Tibial artery (tissue), 4 donors: ENCODE measurements at regions not wholly inside any gene's neighbourhood (a gene's known extent, or its start where the extent isn't known, plus 50 kb on each side); places are given as distances from the start of the nearest gene placed in this dataset.

Experiments used
- DNase-seq, 2 donors: peaks; one replicate each; pipeline ENCODE4 v3.0.0-alpha.2; 2019
- H3K27ac ChIP-seq, 2 donors: fragments of 200-600 bp; sonication (generic) in 1 of 2; 1 replicate in 1 of 2; 2 replicates in 1 of 2; pipeline ENCODE4 v1.5.1; 2018 to 2019; ENCODE audit warnings: mild to moderate bottlenecking in 1 of 2
- H3K27me3 ChIP-seq, 2 donors: fragments of 200-600 bp; sonication (generic) in 1 of 2; one replicate each; pipeline versions ENCODE4 v1.5.1 to v1.6.0; 2016 to 2019
- H3K36me3 ChIP-seq, 3 donors: fragments of 200-600 bp; sonication (generic) in 2 of 3; one replicate each; pipeline ENCODE4 v1.5.1; 2016 to 2019; ENCODE audit warnings: mild to moderate bottlenecking in 2 of 3
- H3K4me1 ChIP-seq, 4 donors: fragments of 200-600 bp; sonication (generic) in 2 of 4; 1 replicate in 3 of 4; 2 replicates in 1 of 4; pipeline ENCODE4 v1.5.1; 2016 to 2019
- H3K4me3 ChIP-seq, 2 donors: fragments of 200-600 bp; sonication (generic) in 1 of 2; 1 replicate in 1 of 2; 2 replicates in 1 of 2; pipeline ENCODE4 v1.5.1; 2018 to 2019; ENCODE audit warnings: mild to moderate bottlenecking in 2 of 2
- H3K9me3 ChIP-seq, 3 donors: fragments of 200-600 bp; sonication (generic) in 1 of 3; one replicate each; pipeline ENCODE4 v1.5.1; 2016 to 2019
- CTCF ChIP-seq, 2 experiments: fragments of 200-600 bp in 1 of 2; fragments of 450-650 bp in 1 of 2; IDR thresholded peaks; one replicate each; pipeline ENCODE4 v1.5.1; 2017 to 2019; ENCODE audit warnings: antibody characterized with exemption in 2 of 2, mild to moderate bottlenecking in 1 of 2, moderate library complexity in 1 of 2
- intact Hi-C: fragments of 100-400 bp; cut with DNase I; formaldehyde crosslinking; loops from one replicate; pipeline ENCODE4 v1.15.0; 2023; ENCODE audit warnings: low total_unique reads

DNA sequence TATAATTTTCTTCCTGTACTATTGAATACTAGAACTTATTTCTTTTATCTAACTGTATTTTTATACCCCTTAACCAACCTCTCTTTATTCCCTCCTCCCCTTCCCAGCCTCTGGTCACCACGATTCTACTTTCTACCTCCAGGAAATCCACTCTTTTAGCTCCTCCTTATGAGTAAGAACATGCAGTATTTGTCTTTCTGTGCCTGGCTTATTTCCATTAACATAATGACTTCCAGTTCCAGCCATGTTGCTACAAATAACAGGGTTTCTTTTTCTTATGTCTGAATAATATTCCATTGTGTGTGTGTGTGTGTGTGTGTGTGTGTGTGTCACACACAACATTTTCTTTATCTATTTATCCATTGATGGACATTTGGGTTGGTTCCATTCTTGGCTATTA, 152.3 kb upstream of the OLIG3 start:
- no peak overlapping the region for H3K4me3 ChIP-seq
- no peaks in the 10 kb centered on the region for H3K9me3 ChIP-seq
- H3K27ac ChIP-seq = no peak overlapping the region
- no peaks in the 10 kb centered on the region for H3K27me3 ChIP-seq
- DNase-seq = no peak
- no peak for TF ChIP-seq CTCF (IDR thresholded peaks at IDR 0.05)
- H3K36me3 ChIP-seq = no peaks in the 10 kb centered on the region
- intact Hi-C loops = no loop called here
- no peaks in the 10 kb centered on the region for H3K4me1 ChIP-seq

DNA sequence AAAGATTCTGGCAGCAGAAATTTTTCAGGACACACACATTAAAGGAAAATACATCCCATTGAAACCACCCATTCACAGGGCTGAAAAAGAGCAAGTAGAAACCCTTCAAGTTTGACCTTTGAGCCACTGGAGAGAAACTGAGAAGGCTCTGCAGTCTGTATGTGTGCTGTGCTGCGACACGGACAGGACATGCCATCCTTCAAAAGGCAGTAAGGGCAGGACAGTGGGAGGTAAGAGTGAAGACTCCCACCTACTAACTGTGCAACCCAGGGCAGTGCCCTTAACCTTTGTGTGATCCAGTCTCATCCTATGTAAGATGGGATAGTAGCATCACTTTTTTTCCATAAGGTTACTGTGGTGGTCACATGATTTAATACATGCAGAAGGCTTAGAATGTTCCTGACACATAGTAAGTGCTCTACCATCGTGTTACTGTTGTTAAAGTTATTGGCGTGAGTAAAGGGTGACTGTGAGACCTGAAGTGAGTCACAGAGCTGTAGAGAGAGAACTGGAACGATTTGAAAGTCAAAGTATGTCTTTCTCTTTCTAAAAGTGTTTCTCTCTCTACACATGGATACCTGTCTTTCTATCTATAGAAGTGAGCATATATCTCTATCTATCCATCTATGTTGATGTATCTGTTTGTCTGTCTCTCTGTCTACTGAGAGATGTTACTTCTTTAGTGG, 153.7 kb upstream of the OLIG3 start:
- Histone ChIP-seq H3K4me1 (no peaks in the 10 kb centered on the region), H3K4me3 (no peak overlapping the region), H3K9me3 (peaks cover 0 to 2% (median 1%) of the 10 kb centered on the region in 3 donors), H3K27ac (no peak overlapping the region), H3K27me3 (no peaks in the 10 kb centered on the region), H3K36me3 (no peaks in the 10 kb centered on the region)
- intact Hi-C loops = no loop called here
- no peak for DNase-seq
- TF ChIP-seq CTCF (IDR thresholded peaks at IDR 0.05) = no peak

DNA sequence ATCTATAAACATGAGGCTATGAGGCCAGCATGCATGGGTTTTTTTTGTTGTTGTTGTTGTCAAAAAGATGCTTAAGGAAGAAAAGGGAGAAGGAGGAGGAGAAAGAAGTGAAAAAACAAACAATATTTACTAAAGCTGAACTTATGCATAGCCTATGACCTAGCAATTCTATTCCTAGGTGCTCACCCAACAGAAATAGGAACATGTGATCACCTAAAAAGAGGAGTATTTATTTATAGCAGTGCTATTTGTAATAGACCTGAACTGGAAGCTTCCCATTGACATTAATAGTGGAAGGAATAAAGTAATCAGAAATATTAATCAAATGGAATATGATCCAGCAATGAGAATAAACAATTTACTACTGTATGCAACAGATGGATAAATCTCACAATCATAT, 156.5 kb upstream of the OLIG3 start:
- Histone ChIP-seq H3K4me3 (no peak overlapping the region), H3K27me3 (no peaks in the 10 kb centered on the region), H3K36me3 (no peaks in the 10 kb centered on the region), H3K4me1 (no peaks in the 10 kb centered on the region), H3K27ac (no peak overlapping the region), H3K9me3 (peaks cover 0 to 27% (median 23%) of the 10 kb centered on the region in 3 donors)
- intact Hi-C loops = no loop called here
- no peak for DNase-seq
- TF ChIP-seq CTCF (IDR thresholded peaks at IDR 0.05) = no peak

DNA sequence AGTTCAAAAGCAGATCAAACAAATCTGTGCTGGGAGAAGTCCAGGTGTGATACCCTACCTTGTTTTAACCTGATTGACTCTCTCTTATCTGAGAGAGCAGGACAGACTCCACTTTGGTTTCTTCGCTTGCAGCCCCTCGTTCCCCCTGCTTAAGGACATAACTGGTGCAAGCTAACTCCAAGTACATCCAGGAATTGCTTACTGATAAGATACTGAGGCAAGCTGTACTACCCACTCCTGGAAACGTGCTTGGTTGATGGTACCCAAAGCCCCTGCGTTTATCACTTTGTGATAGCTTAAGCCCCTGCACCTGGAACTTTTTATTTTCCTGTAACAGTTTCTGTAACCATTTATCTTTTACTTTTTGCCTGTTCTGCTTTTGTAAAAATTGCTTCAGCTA, 157.0 kb upstream of the OLIG3 start:
- Histone ChIP-seq H3K27me3 (no peaks in the 10 kb centered on the region), H3K4me3 (no peak overlapping the region), H3K4me1 (no peaks in the 10 kb centered on the region), H3K27ac (no peak overlapping the region), H3K9me3 (peaks cover 0 to 27% (median 23%) of the 10 kb centered on the region in 3 donors), H3K36me3 (no peaks in the 10 kb centered on the region)
- TF ChIP-seq CTCF (IDR thresholded peaks at IDR 0.05) = no peak
- intact Hi-C loops = no loop called here
- no peak for DNase-seq

GRCh38 chr6:137651591-137652335, 157.6 kb upstream of the OLIG3 start:
- H3K27ac ChIP-seq = no peak overlapping the region
- TF ChIP-seq CTCF (IDR thresholded peaks at IDR 0.05) = no peak
- intact Hi-C loops = no loop called here
- no peaks in the 10 kb centered on the region for H3K36me3 ChIP-seq
- no peak for DNase-seq
- no peaks in the 10 kb centered on the region for H3K27me3 ChIP-seq
- peaks cover 0 to 27% (median 23%) of the 10 kb centered on the region in 3 donors for H3K9me3 ChIP-seq
- H3K4me1 ChIP-seq = no peaks in the 10 kb centered on the region
- H3K4me3 ChIP-seq = no peak overlapping the region
